GM12892 (cell line): ENCODE measurements at regions not wholly inside any gene's neighbourhood (a gene's known extent, or its start where the extent isn't known, plus 50 kb on each side); places are given as distances from the start of the nearest gene placed in this dataset.

Experiments
- POLR2A ChIP-seq: IDR thresholded peaks from 2 replicates; pipeline ENCODE4 v1.6.1; 2011; ENCODE audit warnings: low read depth, low read length, control low read depth
- TAF1 ChIP-seq: IDR thresholded peaks from 2 replicates; pipeline ENCODE4 v1.6.1; 2011; ENCODE audit warnings: low read depth, mild to moderate bottlenecking, control low read depth, low read length, borderline replicate concordance

GRCh38 chr1:66437136-66437401 is 96.9 kb upstream of the SGIP1 start:
- no peak for TF ChIP-seq POLR2A
- TF ChIP-seq TAF1, result no peak
